ENCODE measurements at regions not wholly inside any gene's neighbourhood (a gene's known extent, or its start where the extent isn't known, plus 50 kb on each side); places are given as distances from the start of the nearest gene placed in this dataset.

- TF ChIP-seq, protein P1, sequence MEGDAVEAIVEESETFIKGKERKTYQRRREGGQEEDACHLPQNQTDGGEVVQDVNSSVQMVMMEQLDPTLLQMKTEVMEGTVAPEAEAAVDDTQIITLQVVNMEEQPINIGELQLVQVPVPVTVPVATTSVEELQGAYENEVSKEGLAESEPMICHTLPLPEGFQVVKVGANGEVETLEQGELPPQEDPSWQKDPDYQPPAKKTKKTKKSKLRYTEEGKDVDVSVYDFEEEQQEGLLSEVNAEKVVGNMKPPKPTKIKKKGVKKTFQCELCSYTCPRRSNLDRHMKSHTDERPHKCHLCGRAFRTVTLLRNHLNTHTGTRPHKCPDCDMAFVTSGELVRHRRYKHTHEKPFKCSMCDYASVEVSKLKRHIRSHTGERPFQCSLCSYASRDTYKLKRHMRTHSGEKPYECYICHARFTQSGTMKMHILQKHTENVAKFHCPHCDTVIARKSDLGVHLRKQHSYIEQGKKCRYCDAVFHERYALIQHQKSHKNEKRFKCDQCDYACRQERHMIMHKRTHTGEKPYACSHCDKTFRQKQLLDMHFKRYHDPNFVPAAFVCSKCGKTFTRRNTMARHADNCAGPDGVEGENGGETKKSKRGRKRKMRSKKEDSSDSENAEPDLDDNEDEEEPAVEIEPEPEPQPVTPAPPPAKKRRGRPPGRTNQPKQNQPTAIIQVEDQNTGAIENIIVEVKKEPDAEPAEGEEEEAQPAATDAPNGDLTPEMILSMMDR (IDR thresholded peaks at IDR 0.05), result no peak
- no peak for TF ChIP-seq POLR2A (IDR thresholded peaks at IDR 0.05)
These were observed 538.8 kb downstream of the SOCS6 start for GRCh38 chr18:70827632-70828031.

All from right lobe of liver (tissue), 4 donors.